ENCODE measurements at regions not wholly inside any gene's neighbourhood (a gene's known extent, or its start where the extent isn't known, plus 50 kb on each side); places are given as distances from the start of the nearest gene placed in this dataset.

DNA sequence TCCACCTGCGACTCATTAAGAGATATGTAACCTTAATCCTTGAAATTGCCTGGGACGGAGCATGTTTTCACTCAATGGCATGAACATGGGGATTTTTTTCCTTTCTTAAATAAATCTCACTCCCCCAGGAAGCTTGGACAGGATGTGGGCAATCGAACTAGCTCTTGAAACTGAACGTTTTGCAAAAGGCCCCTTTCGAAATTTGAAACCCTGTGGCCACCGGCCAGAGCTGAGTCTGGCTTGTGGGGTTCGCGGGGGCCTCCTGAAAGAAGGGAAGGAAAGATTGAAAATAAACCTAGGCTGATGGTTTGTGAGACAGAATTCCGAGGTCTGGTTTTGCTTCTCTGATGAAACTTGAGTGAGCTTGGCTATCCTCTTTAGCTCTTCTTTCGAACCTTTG is 101.4 kb upstream of the RTL1 start:
- H3K27ac ChIP-seq (ENCODE audit: low read length) = no peak overlapping the region; the same call in 1 of the 2 replicates
- H3K4me3 ChIP-seq (ENCODE audit: low read length) = peak overlapping the region; percentile 12; the same call in 1 of the 2 replicates
- H3F3A ChIP-seq (ENCODE audit: insufficient read depth, low read length) = no peaks in the 10 kb centered on the region
- H3K9ac ChIP-seq (ENCODE audit: low read length) = no peak overlapping the region
- H3K9me3 ChIP-seq (replicated peaks; ENCODE audit: insufficient read depth, low read length) = no peaks in the 10 kb centered on the region
- H3K9me2 ChIP-seq (replicated peaks; ENCODE audit: insufficient read depth, low read length) = no peaks in the 10 kb centered on the region
- peak overlapping the region; percentile 41 for H3K4me2 ChIP-seq (ENCODE audit: low read depth, low read length)
- H3K27me3 ChIP-seq (replicated peaks; ENCODE audit: insufficient read depth, low read length) = no peaks in the 10 kb centered on the region
- no peaks in the 10 kb centered on the region for H3K36me3 ChIP-seq (replicated peaks; ENCODE audit: insufficient read depth, low read length)
- H3K4me1 ChIP-seq (ENCODE audit: low read length) = peaks cover 11% of the 10 kb centered on the region
- TF ChIP-seq, protein P1, sequence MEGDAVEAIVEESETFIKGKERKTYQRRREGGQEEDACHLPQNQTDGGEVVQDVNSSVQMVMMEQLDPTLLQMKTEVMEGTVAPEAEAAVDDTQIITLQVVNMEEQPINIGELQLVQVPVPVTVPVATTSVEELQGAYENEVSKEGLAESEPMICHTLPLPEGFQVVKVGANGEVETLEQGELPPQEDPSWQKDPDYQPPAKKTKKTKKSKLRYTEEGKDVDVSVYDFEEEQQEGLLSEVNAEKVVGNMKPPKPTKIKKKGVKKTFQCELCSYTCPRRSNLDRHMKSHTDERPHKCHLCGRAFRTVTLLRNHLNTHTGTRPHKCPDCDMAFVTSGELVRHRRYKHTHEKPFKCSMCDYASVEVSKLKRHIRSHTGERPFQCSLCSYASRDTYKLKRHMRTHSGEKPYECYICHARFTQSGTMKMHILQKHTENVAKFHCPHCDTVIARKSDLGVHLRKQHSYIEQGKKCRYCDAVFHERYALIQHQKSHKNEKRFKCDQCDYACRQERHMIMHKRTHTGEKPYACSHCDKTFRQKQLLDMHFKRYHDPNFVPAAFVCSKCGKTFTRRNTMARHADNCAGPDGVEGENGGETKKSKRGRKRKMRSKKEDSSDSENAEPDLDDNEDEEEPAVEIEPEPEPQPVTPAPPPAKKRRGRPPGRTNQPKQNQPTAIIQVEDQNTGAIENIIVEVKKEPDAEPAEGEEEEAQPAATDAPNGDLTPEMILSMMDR (IDR thresholded peaks at IDR 0.05; ENCODE audit: low read length) = no peak
- TF ChIP-seq EZH2phosphoT487 (IDR thresholded peaks at IDR 0.05; ENCODE audit: low read length) (no peak), EZH2 (optimal IDR thresholded peaks at IDR 0.05; ENCODE audit: low read depth, low read length) (no peak)
- no peaks in the 10 kb centered on the region for H3K79me2 ChIP-seq (ENCODE audit: low read length)
- no peak overlapping the region for H2AFZ ChIP-seq (ENCODE audit: low read length)
- no peaks in the 10 kb centered on the region for H4K20me1 ChIP-seq (ENCODE audit: insufficient read depth, low read length)
- DNase-seq = peak; percentile 30

DNA sequence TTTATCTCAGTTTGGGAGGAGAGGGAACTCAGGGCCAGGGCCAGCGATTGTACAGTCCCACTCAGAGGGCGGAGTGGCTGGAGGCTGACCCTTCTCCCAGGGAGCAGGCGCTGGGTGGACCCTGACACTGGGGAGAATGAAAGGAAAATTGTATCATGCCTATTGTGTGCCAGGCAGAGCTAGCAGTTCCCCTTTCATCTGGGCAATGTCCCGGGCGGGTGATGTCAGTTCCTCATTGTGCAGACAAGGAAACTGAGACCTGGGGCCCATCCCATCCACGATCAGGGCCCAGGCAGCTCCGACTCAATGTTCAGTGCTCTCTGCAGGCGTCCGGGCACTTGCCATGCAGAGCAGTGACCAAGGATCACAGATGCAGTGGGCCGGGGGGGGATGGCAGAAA is 101.9 kb upstream of the RTL1 start:
- Histone ChIP-seq H3K9me3 (replicated peaks; ENCODE audit: insufficient read depth, low read length) (no peaks in the 10 kb centered on the region), H3K4me3 (ENCODE audit: low read length) (peak overlapping the region; percentile 12; the same call in 1 of the 2 replicates), H3K4me2 (ENCODE audit: low read depth, low read length) (peak overlapping the region; percentile 41), H3F3A (ENCODE audit: insufficient read depth, low read length) (no peaks in the 10 kb centered on the region), H2AFZ (ENCODE audit: low read length) (no peak overlapping the region), H3K4me1 (ENCODE audit: low read length) (peaks cover 11% of the 10 kb centered on the region), H3K27me3 (replicated peaks; ENCODE audit: insufficient read depth, low read length) (no peaks in the 10 kb centered on the region; the same call in 1 of the 2 replicates), H3K9ac (ENCODE audit: low read length) (no peak overlapping the region), H3K36me3 (replicated peaks; ENCODE audit: insufficient read depth, low read length) (no peaks in the 10 kb centered on the region), H3K9me2 (replicated peaks; ENCODE audit: insufficient read depth, low read length) (no peaks in the 10 kb centered on the region), H4K20me1 (ENCODE audit: insufficient read depth, low read length) (no peaks in the 10 kb centered on the region), H3K79me2 (ENCODE audit: low read length) (no peaks in the 10 kb centered on the region), H3K27ac (ENCODE audit: low read length) (no peak overlapping the region; the same call in 1 of the 2 replicates)
- no peak for TF ChIP-seq EZH2phosphoT487 (IDR thresholded peaks at IDR 0.05; ENCODE audit: low read length)
- TF ChIP-seq EZH2 (optimal IDR thresholded peaks at IDR 0.05; ENCODE audit: low read depth, low read length) = no peak
- TF ChIP-seq, protein P1 (IDR thresholded peaks at IDR 0.05; ENCODE audit: low read length) = no peak
- DNase-seq = no peak

DNA sequence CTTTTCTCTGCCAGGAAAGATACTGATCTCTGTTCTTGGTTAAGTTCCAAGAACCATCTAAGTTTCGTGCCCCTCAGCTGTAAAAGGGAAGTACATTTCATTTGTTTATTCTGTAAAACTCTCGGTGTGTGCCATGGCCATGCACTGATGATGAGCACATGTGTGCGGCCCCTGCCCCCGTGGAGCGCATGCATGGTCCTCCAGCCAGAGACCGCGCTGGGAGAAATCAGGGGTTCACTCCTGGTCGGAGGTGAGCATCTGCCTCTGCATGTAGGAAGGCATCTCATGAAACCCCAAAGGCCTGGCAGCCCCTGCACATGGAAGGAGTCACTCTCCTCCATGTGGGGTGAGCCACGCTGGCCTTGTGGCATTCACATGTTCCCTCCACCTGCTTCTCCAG is 102.5 kb upstream of the RTL1 start:
- H3K36me3 ChIP-seq (replicated peaks; ENCODE audit: insufficient read depth, low read length) = no peaks in the 10 kb centered on the region
- no peaks in the 10 kb centered on the region for H3K9me3 ChIP-seq (replicated peaks; ENCODE audit: insufficient read depth, low read length)
- no peaks in the 10 kb centered on the region for H3F3A ChIP-seq (ENCODE audit: insufficient read depth, low read length)
- H3K27ac ChIP-seq (ENCODE audit: low read length) = no peak overlapping the region
- peaks cover 11% of the 10 kb centered on the region for H3K4me1 ChIP-seq (ENCODE audit: low read length)
- no peaks in the 10 kb centered on the region for H3K9me2 ChIP-seq (replicated peaks; ENCODE audit: insufficient read depth, low read length)
- no peak overlapping the region for H2AFZ ChIP-seq (ENCODE audit: low read length)
- H3K27me3 ChIP-seq (replicated peaks; ENCODE audit: insufficient read depth, low read length) = no peaks in the 10 kb centered on the region; the same call in 1 of the 2 replicates
- no peaks in the 10 kb centered on the region for H4K20me1 ChIP-seq (ENCODE audit: insufficient read depth, low read length)
- H3K9ac ChIP-seq (ENCODE audit: low read length) = no peak overlapping the region
- DNase-seq = no peak
- peak overlapping the region; percentile 41 for H3K4me2 ChIP-seq (ENCODE audit: low read depth, low read length)
- no peaks in the 10 kb centered on the region for H3K79me2 ChIP-seq (ENCODE audit: low read length)
- TF ChIP-seq, protein P1 (IDR thresholded peaks at IDR 0.05; ENCODE audit: low read length) = no peak
- TF ChIP-seq EZH2phosphoT487 (IDR thresholded peaks at IDR 0.05; ENCODE audit: low read length) = no peak
- no peak for TF ChIP-seq EZH2 (optimal IDR thresholded peaks at IDR 0.05; ENCODE audit: low read depth, low read length)
- H3K4me3 ChIP-seq (ENCODE audit: low read length) = no peak overlapping the region

Measured in MM.1S (cell line).